Endothelial cell (in vitro differentiated cells): ENCODE measurements at regions not wholly inside any gene's neighbourhood (a gene's known extent, or its start where the extent isn't known, plus 50 kb on each side); places are given as distances from the start of the nearest gene placed in this dataset.
"Not testable (repeated sequence)": the region's sequence is repeated elsewhere in the genome, so short reads cannot be mapped to it uniquely, and the experiment has no call there.

Experiments
- DNase-seq: peaks from one replicate; pipeline ENCODE4 v3.0.0; 2021; ENCODE audit warnings: low spot score
- H3K27ac Mint-ChIP-seq: one replicate; pipeline ENCODE4 v1.8.0; 2021; ENCODE audit warnings: mixed read lengths, inconsistent platforms; ENCODE audit not compliant: unreplicated experiment
- H3K27me3 Mint-ChIP-seq: one replicate; pipeline ENCODE4 v1.8.0; 2021; ENCODE audit warnings: mild to moderate bottlenecking, moderate library complexity, mixed read lengths, inconsistent platforms; ENCODE audit not compliant: unreplicated experiment
- H3K36me3 Mint-ChIP-seq: one replicate; pipeline ENCODE4 v1.8.0; 2021; ENCODE audit warnings: mild to moderate bottlenecking, low read depth, mixed read lengths, inconsistent platforms; ENCODE audit not compliant: unreplicated experiment
- H3K4me1 Mint-ChIP-seq: one replicate; pipeline ENCODE4 v1.8.0; 2021; ENCODE audit warnings: mild to moderate bottlenecking, mixed read lengths, inconsistent platforms; ENCODE audit not compliant: unreplicated experiment
- H3K4me3 Mint-ChIP-seq: one replicate; pipeline ENCODE4 v1.8.0; 2021; ENCODE audit warnings: mild to moderate bottlenecking, mixed read lengths, inconsistent platforms; ENCODE audit not compliant: unreplicated experiment
- H3K9me3 Mint-ChIP-seq: one replicate; pipeline ENCODE4 v1.8.0; 2021; ENCODE audit warnings: mixed read lengths, inconsistent platforms; ENCODE audit not compliant: unreplicated experiment
- TF ChIP-seq, protein P1 (sequence below): fragments of 200-600 bp; sonication (generic); IDR thresholded peaks from one replicate; pipeline ENCODE4 v1.5.0; 2021; ENCODE audit warnings: antibody characterized with exemption; ENCODE audit not compliant: unreplicated experiment

DNA sequence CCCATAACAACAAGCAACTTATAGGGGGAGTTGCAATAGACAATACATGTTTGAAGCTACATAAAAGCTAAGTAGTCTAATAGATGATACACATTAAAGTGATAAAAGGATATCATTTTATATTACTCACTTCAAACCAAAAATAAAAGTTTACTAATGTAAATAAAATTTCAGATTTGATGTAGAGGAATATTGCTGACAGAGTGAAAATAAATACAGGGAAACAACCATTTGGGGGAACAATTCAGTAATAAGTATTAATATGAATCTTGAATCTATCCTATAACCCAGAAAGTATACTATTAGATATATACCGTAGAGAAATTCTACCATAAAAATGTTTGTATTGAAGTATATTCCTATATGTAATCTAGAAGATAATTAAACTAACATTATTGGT, 1248.9 kb upstream of the EPHA6 start:
- peaks cover 3% of the 10 kb centered on the region for H3K27me3 Mint-ChIP-seq
- H3K9me3 Mint-ChIP-seq = no peaks in the 10 kb centered on the region
- no peak overlapping the region for H3K27ac Mint-ChIP-seq
- H3K36me3 Mint-ChIP-seq = no peaks in the 10 kb centered on the region
- no peaks in the 10 kb centered on the region for H3K4me1 Mint-ChIP-seq
- TF ChIP-seq, protein P1, sequence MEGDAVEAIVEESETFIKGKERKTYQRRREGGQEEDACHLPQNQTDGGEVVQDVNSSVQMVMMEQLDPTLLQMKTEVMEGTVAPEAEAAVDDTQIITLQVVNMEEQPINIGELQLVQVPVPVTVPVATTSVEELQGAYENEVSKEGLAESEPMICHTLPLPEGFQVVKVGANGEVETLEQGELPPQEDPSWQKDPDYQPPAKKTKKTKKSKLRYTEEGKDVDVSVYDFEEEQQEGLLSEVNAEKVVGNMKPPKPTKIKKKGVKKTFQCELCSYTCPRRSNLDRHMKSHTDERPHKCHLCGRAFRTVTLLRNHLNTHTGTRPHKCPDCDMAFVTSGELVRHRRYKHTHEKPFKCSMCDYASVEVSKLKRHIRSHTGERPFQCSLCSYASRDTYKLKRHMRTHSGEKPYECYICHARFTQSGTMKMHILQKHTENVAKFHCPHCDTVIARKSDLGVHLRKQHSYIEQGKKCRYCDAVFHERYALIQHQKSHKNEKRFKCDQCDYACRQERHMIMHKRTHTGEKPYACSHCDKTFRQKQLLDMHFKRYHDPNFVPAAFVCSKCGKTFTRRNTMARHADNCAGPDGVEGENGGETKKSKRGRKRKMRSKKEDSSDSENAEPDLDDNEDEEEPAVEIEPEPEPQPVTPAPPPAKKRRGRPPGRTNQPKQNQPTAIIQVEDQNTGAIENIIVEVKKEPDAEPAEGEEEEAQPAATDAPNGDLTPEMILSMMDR = no peak
- H3K4me3 Mint-ChIP-seq = no peak overlapping the region
- no peak for DNase-seq

DNA sequence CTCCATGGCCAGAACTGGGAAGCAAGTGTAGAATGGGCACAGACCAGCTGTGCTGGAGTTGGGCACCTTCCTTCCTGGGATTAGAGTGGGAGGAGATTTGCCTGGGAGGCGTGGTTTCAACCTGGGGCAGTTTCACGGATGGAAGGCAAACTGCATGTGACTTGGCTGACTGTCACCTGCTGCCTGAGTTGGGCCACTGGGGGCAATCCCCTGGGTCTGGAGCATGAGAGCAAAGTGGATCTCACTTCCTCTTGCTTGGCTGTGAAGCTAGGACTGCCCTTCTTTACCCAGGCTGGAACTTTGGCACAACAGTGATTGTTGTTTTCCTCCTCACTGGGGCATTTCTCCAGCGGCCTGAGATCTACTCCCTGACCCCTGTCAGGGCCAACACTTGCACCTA, 1247.0 kb upstream of the EPHA6 start:
- Mint-ChIP-seq H3K27me3 (peaks cover 3% of the 10 kb centered on the region), H3K36me3 (no peaks in the 10 kb centered on the region), H3K9me3 (no peaks in the 10 kb centered on the region), H3K4me1 (no peaks in the 10 kb centered on the region), H3K4me3 (no peak overlapping the region), H3K27ac (no peak overlapping the region)
- TF ChIP-seq, protein P1 = no peak
- no peak for DNase-seq

DNA sequence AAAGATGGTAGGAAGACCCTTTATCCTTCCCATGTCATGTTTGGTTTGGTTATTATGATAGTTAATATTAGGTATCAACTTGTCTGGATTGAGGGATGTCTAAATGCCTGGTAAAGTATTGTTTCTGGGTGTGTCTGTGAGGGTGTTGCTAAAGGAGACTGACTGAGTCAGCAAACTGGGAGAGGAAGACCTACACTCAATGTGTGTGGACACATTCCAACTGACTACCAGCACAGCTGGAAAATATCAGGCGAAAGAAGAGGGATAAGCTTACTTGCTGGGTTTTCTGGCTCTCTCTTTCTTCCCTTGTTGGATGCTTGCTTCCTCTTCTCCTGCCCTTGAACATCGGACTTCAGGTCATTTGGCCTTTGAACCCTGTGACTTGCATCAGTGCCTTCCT, 1227.6 kb upstream of the EPHA6 start:
- Mint-ChIP-seq H3K9me3 (no peaks in the 10 kb centered on the region), H3K27ac (no peak overlapping the region), H3K4me3 (no peak overlapping the region), H3K36me3 (no peaks in the 10 kb centered on the region), H3K4me1 (no peaks in the 10 kb centered on the region), H3K27me3 (no peaks in the 10 kb centered on the region)
- no peak for DNase-seq
- TF ChIP-seq, protein P1 = no peak

DNA sequence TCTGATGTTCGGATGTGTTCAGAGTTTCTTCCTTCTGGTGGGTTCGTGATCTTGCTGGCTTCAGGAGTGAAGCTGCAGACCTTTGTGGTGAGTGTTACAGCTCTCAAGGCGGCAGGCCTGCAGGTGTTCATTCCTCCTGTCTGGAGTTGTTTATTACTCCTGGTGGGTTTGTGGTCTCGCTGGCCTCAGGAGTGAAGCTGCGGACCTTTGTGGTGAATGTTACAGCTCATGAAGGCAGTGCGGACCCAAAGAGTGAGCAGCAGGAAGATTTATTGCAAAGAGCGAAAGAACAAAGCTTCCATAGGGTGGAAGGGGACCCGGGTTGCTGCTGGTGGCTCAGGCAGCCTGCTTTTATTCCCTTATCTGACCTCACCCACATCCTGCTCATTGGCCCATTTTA, 1226.8 kb upstream of the EPHA6 start:
- not testable (repeated sequence) for H3K9me3 Mint-ChIP-seq, H3K27me3 Mint-ChIP-seq, H3K4me1 Mint-ChIP-seq, H3K4me3 Mint-ChIP-seq, H3K27ac Mint-ChIP-seq, DNase-seq, H3K36me3 Mint-ChIP-seq

DNA sequence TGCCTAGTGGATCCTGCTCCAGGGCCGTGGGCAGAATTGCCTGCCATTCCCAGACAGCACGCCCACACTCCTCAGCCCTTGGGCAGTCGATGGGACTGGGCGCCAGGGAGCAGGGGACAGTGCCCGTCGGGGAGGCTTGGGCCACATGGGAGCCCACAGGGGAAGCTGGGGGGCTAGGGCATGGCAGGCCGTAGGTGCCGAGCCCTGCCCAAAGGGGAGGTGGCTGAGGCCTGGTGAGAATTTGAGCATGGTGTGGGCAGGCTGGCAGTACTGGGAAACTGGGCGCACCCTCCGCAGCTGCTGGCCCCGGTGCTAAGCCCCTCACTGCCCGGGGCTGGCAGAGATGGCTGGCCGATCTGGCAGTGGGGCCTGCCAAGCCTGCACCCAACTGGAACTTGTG, 1225.9 kb upstream of the EPHA6 start:
- H3K27ac Mint-ChIP-seq = no peak overlapping the region
- H3K4me1 Mint-ChIP-seq = no peaks in the 10 kb centered on the region
- H3K4me3 Mint-ChIP-seq = no peak overlapping the region
- TF ChIP-seq, protein P1 = no peak
- no peaks in the 10 kb centered on the region for H3K9me3 Mint-ChIP-seq
- H3K27me3 Mint-ChIP-seq = peaks cover 2% of the 10 kb centered on the region
- DNase-seq = no peak
- no peaks in the 10 kb centered on the region for H3K36me3 Mint-ChIP-seq
